Skeletal muscle satellite cell (primary cell): ENCODE measurements at regions not wholly inside any gene's neighbourhood (a gene's known extent, or its start where the extent isn't known, plus 50 kb on each side); places are given as distances from the start of the nearest gene placed in this dataset.
"Not testable (repeated sequence)": the region's sequence is repeated elsewhere in the genome, so short reads cannot be mapped to it uniquely, and the experiment has no call there.

Experiments used
- H3K27me3 ChIP-seq: 2 replicates; pipeline ENCODE4 v1.7.0; 2013; ENCODE audit warnings: low read length; ENCODE audit not compliant: control insufficient read depth, insufficient read depth
- H3K36me3 ChIP-seq: 2 replicates; pipeline ENCODE4 v1.7.0; 2013; ENCODE audit warnings: mild to moderate bottlenecking, control low read depth, low read length; ENCODE audit not compliant: insufficient read depth
- H3K4me1 ChIP-seq: 2 replicates; pipeline ENCODE4 v1.7.0; 2013; ENCODE audit warnings: low read length; ENCODE audit not compliant: control insufficient read depth, insufficient read depth
- H3K4me2 ChIP-seq: 2 replicates; pipeline ENCODE4 v1.7.0; 2013; ENCODE audit warnings: mild to moderate bottlenecking, low read length
- H3K4me3 ChIP-seq: 2 replicates; pipeline ENCODE4 v1.7.0; 2013; ENCODE audit warnings: low read length
- H3K9ac ChIP-seq: 2 replicates; pipeline ENCODE4 v1.7.0; 2013; ENCODE audit warnings: mild to moderate bottlenecking, low read depth, low read length, moderate library complexity
- H3K9me3 ChIP-seq: replicated peaks from 2 replicates; pipeline ENCODE4 v1.7.0; 2013; ENCODE audit warnings: mild to moderate bottlenecking, control low read depth, low read length

DNA sequence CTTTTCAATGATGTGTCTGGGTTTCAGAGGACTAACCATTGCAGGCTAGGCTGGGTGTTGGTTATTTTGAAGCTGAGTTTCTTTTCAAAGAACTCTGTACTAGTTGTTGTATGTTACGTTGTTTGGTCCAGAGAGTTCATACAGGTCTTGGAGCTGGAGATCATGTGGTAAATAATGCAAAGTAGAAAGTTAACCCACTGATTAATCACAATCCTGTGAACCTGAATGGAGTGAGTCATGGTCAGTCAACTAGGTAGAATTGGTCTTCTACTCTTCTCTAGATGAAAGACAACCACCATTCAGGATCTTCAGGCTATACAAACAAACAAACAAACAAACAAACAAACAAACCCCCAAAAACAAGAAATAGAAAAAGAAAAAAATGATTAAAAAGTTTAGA is 388.9 kb upstream of the ACTBL2 start:
- Histone ChIP-seq H3K9me3 (no peaks in the 10 kb centered on the region), H3K4me1 (no peaks in the 10 kb centered on the region), H3K27me3 (no peaks in the 10 kb centered on the region), H3K36me3 (no peaks in the 10 kb centered on the region), H3K9ac (no peak overlapping the region), H3K4me2 (no peak overlapping the region), H3K4me3 (no peak overlapping the region)

DNA sequence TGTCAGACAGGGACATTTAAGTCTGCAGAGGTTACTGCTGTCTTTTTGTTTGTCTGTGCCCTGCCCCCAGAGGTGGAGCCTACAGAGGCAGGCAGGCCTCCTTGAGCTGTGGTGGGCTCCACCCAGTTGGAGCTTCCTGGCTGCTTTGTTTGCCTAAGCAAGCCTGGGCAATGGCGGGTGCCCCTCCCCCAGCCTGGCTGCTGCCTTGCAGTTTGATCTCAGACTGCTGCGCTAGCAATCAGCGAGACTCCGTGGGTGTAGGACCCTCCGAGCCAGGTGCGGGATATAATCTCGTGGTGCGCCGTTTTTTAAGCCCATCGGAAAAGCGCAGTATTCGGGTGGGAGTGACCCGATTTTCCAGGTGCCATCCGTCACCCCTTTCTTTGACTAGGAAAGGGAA is 387.7 kb upstream of the ACTBL2 start:
- not testable (repeated sequence) for H3K4me3 ChIP-seq, H3K27me3 ChIP-seq

DNA sequence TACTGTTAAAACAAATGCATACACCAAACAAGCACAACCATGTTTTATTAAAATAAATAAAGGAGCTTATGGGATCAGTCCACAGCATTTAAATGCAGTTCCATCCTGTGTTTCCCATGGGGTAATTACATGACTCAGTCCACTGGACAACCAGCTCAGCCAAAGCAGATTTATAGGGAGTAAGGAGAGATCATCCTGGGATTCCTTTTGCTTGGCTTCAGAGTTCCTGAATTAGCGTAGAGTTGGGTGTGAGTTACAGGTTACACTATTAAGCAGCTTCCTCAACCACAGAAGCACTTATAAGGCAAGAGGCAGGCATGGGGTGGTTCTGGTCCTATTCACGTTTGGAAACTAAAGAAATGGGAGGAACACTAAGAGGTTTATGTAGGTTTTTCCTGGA is 381.1 kb upstream of the ACTBL2 start:
- H3K4me3 ChIP-seq: no peak overlapping the region
- no peaks in the 10 kb centered on the region for H3K36me3 ChIP-seq
- no peak overlapping the region for H3K9ac ChIP-seq
- H3K27me3 ChIP-seq: no peaks in the 10 kb centered on the region
- peaks cover 19% of the 10 kb centered on the region for H3K4me1 ChIP-seq
- H3K9me3 ChIP-seq: no peaks in the 10 kb centered on the region
- H3K4me2 ChIP-seq: no peak overlapping the region

More for the DNA sequence above, 387.7 kb upstream of the ACTBL2 start:
- H3K9me3 ChIP-seq, H3K4me1 ChIP-seq, H3K4me2 ChIP-seq, H3K36me3 ChIP-seq, H3K9ac ChIP-seq: not testable (repeated sequence)

DNA sequence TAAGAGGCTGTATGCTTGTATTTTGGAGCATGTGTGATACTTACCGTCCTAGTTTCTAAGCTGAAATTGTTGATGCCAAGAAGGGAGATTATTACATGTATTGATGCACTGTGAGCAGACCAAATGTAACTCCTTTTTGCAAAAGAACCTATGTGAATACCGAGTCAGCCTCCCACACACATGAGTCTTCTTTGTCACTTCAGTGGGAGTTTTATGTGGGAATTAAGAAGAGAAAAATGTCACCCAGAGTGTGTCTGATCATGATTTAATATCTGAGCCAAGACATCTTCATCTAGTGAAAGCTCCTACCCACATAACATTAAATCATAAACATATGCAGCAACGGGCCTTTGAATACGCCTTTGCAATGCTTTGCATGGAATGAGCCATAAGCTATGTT is 380.3 kb upstream of the ACTBL2 start:
- Histone ChIP-seq H3K4me2 (no peak overlapping the region), H3K4me3 (no peak overlapping the region), H3K9me3 (no peaks in the 10 kb centered on the region), H3K27me3 (no peaks in the 10 kb centered on the region), H3K36me3 (no peaks in the 10 kb centered on the region), H3K4me1 (peaks cover 21% of the 10 kb centered on the region), H3K9ac (no peak overlapping the region)

DNA sequence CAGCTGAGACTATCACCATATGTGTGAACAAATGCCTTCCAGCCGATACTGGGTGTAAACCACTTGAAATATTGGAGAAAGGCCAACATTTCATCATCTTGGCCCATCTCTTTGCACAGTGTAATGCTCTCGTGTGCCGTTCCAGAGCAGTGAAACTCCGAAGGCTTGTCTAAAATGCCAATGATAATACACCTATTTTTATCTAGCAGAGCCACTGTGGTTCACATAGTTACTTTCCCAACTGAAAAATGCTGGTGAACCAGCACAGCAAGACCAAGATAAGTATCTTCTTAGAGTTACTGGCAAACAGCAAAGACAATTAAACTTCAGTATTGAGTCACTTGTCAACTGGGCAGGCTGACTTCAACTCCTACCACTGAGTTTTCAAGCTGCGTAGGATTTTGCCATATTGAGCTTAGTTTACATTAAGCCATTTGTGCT is 379.9 kb upstream of the ACTBL2 start:
- Histone ChIP-seq H3K4me2 (no peak overlapping the region), H3K36me3 (no peaks in the 10 kb centered on the region), H3K9me3 (no peaks in the 10 kb centered on the region), H3K9ac (no peak overlapping the region), H3K27me3 (no peaks in the 10 kb centered on the region), H3K4me1 (peaks cover 21% of the 10 kb centered on the region), H3K4me3 (no peak overlapping the region)

DNA sequence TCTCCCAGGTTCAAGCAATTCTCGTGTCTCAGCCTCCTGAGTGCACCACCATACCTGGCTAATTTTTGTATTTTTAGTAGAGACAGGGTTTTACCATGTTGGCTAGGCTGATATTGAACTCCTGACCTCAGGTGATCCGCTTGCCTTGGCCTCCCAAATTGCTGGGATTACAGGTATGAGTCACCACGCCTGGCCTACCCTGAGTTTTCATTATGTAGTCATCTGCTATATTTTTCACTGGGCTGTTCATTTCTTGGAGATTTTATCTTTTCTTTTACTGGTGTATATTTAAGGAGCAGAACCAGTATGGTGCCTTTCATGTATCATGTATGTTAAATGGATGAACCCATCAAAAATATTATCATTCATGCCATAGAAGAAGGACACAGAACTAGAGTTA is 377.0 kb upstream of the ACTBL2 start:
- Histone ChIP-seq H3K9me3 (no peaks in the 10 kb centered on the region), H3K9ac (no peak overlapping the region), H3K4me1 (peaks cover 21% of the 10 kb centered on the region), H3K27me3 (no peaks in the 10 kb centered on the region), H3K36me3 (no peaks in the 10 kb centered on the region), H3K4me2 (no peak overlapping the region), H3K4me3 (no peak overlapping the region)

DNA sequence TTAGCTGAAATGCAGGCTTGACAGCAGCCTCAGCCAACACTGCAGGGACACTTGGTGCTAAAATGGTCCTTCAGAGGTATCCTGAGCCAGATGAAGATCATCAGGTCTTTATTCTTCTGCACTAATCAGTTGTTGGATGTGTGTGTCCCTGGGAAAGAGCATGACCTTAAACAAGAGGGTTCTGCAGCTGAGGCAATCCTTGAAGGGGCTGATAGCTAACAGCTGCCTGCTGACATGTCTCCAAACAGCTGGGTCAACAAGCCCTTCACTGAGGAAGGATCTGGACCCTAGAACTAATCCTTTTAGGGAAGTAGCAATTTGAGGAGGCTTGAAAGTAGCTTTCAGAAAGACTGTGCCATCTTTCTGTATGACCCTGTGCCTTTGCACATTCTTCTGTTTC is 376.3 kb upstream of the ACTBL2 start:
- no peaks in the 10 kb centered on the region for H3K9me3 ChIP-seq
- H3K4me1 ChIP-seq: peaks cover 19% of the 10 kb centered on the region
- H3K9ac ChIP-seq: no peak overlapping the region
- H3K27me3 ChIP-seq: no peaks in the 10 kb centered on the region
- H3K4me2 ChIP-seq: no peak overlapping the region
- H3K4me3 ChIP-seq: no peak overlapping the region
- H3K36me3 ChIP-seq: no peaks in the 10 kb centered on the region

DNA sequence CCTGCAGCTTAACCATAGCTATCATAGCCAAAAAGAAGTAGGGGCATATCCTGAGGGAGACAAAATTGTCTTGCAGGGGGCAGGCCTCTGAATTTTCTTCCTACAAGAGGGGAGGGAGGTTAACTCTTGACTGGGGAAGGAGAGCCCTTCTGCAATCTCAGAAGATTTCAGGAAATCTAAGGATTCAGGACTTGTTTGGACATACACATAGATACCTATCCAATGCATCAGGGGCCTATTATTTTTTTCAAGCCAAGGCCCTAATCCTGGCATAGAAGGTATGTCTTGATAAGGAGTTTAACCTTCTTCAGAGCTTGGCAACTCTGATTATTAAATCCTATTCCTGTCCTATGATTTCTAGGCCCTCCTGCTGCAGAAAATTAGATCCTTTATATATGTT is 375.1 kb upstream of the ACTBL2 start:
- H3K36me3 ChIP-seq: no peaks in the 10 kb centered on the region
- H3K4me2 ChIP-seq: no peak overlapping the region
- peaks cover 8% of the 10 kb centered on the region for H3K4me1 ChIP-seq
- no peaks in the 10 kb centered on the region for H3K9me3 ChIP-seq
- no peak overlapping the region for H3K4me3 ChIP-seq
- H3K9ac ChIP-seq: no peak overlapping the region
- H3K27me3 ChIP-seq: no peaks in the 10 kb centered on the region

DNA sequence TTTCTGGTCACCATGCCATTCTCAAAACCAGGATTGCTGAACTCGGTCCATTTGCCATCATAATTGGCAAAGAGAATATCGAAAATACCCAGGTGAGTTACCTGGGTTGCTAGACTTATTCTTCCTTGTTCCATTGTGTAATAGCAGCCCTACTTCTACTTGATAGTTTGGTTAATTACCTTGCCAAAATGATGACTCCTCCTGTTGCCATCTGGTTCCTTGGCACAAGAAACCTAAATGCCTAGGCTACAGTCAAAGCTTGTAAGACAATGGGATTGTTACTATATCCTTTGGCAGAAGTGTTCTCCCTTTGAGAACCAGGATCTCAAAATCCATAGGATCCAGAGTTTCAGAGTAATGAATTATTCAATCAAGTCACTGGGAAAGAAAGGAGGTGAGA is 373.2 kb upstream of the ACTBL2 start:
- no peaks in the 10 kb centered on the region for H3K36me3 ChIP-seq

DNA sequence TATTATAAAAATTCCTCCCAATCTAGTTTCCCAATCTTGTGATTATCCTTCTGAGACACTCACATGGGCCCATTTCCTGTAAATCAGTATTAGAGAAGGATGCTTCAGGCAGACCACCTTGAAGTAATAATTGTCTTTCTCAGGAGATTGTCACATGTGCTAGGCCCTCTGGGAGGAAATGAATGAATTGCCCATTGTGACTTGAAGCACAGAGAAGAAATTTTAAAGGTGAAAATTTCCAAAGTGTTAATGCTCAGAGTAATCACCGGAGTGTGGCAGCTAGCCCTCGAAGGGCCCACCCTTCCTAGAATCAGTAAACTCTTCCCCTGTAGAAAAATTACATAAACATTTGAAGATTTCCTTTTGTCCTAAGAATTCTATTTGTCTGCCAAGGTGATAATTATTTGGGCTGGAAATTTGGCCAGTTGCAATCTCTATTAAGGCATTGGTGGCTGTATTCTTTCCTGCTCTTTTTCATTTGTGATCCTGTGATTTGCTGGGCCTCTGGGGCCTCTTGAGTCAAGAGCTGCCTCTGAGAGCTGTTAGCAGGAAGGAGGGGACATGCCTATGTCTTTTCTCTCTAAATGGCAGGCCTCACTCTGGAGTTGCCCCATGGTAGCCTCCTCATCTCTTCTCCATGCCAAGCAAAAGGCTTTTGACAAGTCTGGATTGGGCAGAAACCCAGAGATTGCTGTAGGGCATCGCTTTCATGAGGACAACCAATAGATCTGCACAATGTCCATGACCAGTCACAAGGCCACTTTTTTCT is 371.5 kb upstream of the ACTBL2 start:
- no peaks in the 10 kb centered on the region for H3K9me3 ChIP-seq
- no peak overlapping the region for H3K4me2 ChIP-seq
- H3K36me3 ChIP-seq: no peaks in the 10 kb centered on the region
- H3K4me1 ChIP-seq: peaks cover 8% of the 10 kb centered on the region
- no peaks in the 10 kb centered on the region for H3K27me3 ChIP-seq
- no peak overlapping the region for H3K9ac ChIP-seq
- no peak overlapping the region for H3K4me3 ChIP-seq

More for the DNA sequence above, 373.2 kb upstream of the ACTBL2 start:
- Histone ChIP-seq H3K4me3 (no peak overlapping the region), H3K4me2 (no peak overlapping the region), H3K27me3 (no peaks in the 10 kb centered on the region), H3K9ac (no peak overlapping the region), H3K9me3 (no peaks in the 10 kb centered on the region), H3K4me1 (peaks cover 8% of the 10 kb centered on the region)

DNA sequence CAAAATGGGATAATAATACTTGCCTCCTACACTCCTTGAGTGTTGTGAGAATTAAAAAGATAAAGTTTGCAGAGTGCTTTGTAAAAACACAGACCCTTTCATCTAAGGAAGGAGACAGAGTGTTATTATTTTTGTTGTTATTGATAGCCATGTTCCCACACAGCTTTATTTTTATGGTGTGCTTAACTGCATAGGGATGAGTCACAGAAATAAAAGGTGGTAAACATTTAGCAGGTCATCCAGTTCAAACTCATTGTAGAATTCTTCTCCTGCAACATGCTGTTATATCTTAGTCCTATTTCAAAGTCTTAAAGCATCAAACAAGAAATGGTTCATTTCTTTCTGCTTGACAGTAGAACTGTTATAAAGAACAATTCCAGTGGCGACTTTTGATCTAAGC is 367.5 kb upstream of the ACTBL2 start:
- no peak overlapping the region for H3K9ac ChIP-seq

DNA sequence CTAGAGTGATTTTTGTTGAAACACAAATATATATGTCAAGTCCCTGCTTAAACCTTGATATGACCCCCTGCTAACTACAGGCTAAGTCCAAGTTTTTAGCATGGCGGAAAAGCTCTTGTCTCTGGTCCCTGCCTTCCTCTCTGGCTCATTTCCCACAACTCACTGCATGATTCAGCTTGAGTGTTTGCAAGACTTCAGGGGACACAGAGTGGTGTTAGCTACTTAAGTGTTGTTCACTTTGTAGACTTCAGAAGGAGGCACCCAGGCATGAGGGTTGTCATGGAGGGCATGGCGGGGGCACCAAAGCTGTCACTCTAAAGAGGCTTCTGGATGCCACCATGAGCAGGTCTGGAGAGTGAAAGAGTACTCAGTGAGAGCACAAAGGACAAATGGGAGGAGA is 362.4 kb upstream of the ACTBL2 start:
- Histone ChIP-seq H3K4me2 (no peak overlapping the region), H3K36me3 (no peaks in the 10 kb centered on the region), H3K4me3 (no peak overlapping the region), H3K9ac (no peak overlapping the region), H3K9me3 (no peaks in the 10 kb centered on the region), H3K27me3 (no peaks in the 10 kb centered on the region), H3K4me1 (peaks cover 31% of the 10 kb centered on the region)

More for the DNA sequence above, 367.5 kb upstream of the ACTBL2 start:
- Histone ChIP-seq H3K4me3 (no peak overlapping the region), H3K27me3 (no peaks in the 10 kb centered on the region), H3K36me3 (no peaks in the 10 kb centered on the region), H3K4me1 (peaks cover 3% of the 10 kb centered on the region), H3K9me3 (no peaks in the 10 kb centered on the region), H3K4me2 (no peak overlapping the region)
